Tibial artery (tissue), 4 donors: ENCODE measurements at regions not wholly inside any gene's neighbourhood (a gene's known extent, or its start where the extent isn't known, plus 50 kb on each side); places are given as distances from the start of the nearest gene placed in this dataset.
"Not testable (repeated sequence)": the region's sequence is repeated elsewhere in the genome, so short reads cannot be mapped to it uniquely, and the experiment has no call there.

ENCODE experiments used
- DNase-seq, 2 donors: peaks; one replicate each; pipeline ENCODE4 v3.0.0-alpha.2; 2019
- H3K27ac ChIP-seq, 2 donors: fragments of 200-600 bp; sonication (generic) in 1 of 2; 1 replicate in 1 of 2; 2 replicates in 1 of 2; pipeline ENCODE4 v1.5.1; 2018 to 2019; ENCODE audit warnings: mild to moderate bottlenecking in 1 of 2
- H3K27me3 ChIP-seq, 2 donors: fragments of 200-600 bp; sonication (generic) in 1 of 2; one replicate each; pipeline versions ENCODE4 v1.5.1 to v1.6.0; 2016 to 2019
- H3K36me3 ChIP-seq, 3 donors: fragments of 200-600 bp; sonication (generic) in 2 of 3; one replicate each; pipeline ENCODE4 v1.5.1; 2016 to 2019; ENCODE audit warnings: mild to moderate bottlenecking in 2 of 3
- H3K4me1 ChIP-seq, 4 donors: fragments of 200-600 bp; sonication (generic) in 2 of 4; 1 replicate in 3 of 4; 2 replicates in 1 of 4; pipeline ENCODE4 v1.5.1; 2016 to 2019
- H3K4me3 ChIP-seq, 2 donors: fragments of 200-600 bp; sonication (generic) in 1 of 2; 1 replicate in 1 of 2; 2 replicates in 1 of 2; pipeline ENCODE4 v1.5.1; 2018 to 2019; ENCODE audit warnings: mild to moderate bottlenecking in 2 of 2
- H3K9me3 ChIP-seq, 3 donors: fragments of 200-600 bp; sonication (generic) in 1 of 3; one replicate each; pipeline ENCODE4 v1.5.1; 2016 to 2019
- intact Hi-C: fragments of 100-400 bp; cut with DNase I; formaldehyde crosslinking; loops from one replicate; pipeline ENCODE4 v1.15.0; 2023; ENCODE audit warnings: low total_unique reads
- TF ChIP-seq, protein P1 (sequence below), 2 experiments: fragments of 200-600 bp in 1 of 2; fragments of 450-650 bp in 1 of 2; IDR thresholded peaks; one replicate each; pipeline ENCODE4 v1.5.1; 2017 to 2019; ENCODE audit warnings: antibody characterized with exemption in 2 of 2, mild to moderate bottlenecking in 1 of 2, moderate library complexity in 1 of 2

GRCh38 chr4:60485276-60485675 is 714.9 kb upstream of the ADGRL3 start:
- intact Hi-C loops: no loop called here
- H3K36me3 ChIP-seq: no peaks in the 10 kb centered on the region
- H3K4me3 ChIP-seq: no peak overlapping the region
- no peak for DNase-seq
- H3K9me3 ChIP-seq: no peaks in the 10 kb centered on the region
- H3K27me3 ChIP-seq: no peaks in the 10 kb centered on the region
- no peaks in the 10 kb centered on the region for H3K4me1 ChIP-seq
- no peak overlapping the region for H3K27ac ChIP-seq
- TF ChIP-seq, protein P1, sequence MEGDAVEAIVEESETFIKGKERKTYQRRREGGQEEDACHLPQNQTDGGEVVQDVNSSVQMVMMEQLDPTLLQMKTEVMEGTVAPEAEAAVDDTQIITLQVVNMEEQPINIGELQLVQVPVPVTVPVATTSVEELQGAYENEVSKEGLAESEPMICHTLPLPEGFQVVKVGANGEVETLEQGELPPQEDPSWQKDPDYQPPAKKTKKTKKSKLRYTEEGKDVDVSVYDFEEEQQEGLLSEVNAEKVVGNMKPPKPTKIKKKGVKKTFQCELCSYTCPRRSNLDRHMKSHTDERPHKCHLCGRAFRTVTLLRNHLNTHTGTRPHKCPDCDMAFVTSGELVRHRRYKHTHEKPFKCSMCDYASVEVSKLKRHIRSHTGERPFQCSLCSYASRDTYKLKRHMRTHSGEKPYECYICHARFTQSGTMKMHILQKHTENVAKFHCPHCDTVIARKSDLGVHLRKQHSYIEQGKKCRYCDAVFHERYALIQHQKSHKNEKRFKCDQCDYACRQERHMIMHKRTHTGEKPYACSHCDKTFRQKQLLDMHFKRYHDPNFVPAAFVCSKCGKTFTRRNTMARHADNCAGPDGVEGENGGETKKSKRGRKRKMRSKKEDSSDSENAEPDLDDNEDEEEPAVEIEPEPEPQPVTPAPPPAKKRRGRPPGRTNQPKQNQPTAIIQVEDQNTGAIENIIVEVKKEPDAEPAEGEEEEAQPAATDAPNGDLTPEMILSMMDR (IDR thresholded peaks at IDR 0.05): no peak

- H3K9me3 ChIP-seq, H3K4me1 ChIP-seq, H3K36me3 ChIP-seq, H3K27ac ChIP-seq, H3K27me3 ChIP-seq, H3K4me3 ChIP-seq, DNase-seq, intact Hi-C loops: not testable (repeated sequence)
These were observed 712.9 kb upstream of the ADGRL3 start for GRCh38 chr4:60487118-60487761.

DNA sequence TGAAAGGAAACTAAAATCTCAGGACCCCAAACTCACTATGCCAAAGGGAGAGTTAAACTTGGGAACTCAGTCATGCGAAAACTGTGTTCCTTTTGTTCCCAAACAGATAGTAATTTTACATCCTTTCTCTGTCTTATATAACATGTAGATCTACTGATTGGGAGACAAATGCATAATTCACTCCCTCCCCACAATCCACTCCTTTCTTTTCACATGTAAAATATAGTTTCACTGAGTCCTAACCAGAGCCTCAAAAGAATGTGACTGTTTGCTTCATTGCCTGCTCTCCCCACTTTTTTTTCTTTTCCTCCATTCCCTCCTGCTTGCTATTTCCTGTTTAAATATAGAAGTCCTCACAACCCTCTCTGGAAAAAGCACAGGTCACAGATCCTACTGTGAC is 699.3 kb upstream of the ADGRL3 start:
- DNase-seq: no peak
- H3K4me3 ChIP-seq: no peak overlapping the region
- no peaks in the 10 kb centered on the region for H3K36me3 ChIP-seq
- H3K9me3 ChIP-seq: no peaks in the 10 kb centered on the region
- peak overlapping the region; percentile 6 to 15 for H3K27ac ChIP-seq
- peaks cover 0 to 5% (median 3%) of the 10 kb centered on the region in 4 donors for H3K4me1 ChIP-seq
- intact Hi-C loops: no loop called here
- H3K27me3 ChIP-seq: no peaks in the 10 kb centered on the region
- TF ChIP-seq, protein P1 (IDR thresholded peaks at IDR 0.05): no peak

GRCh38 chr4:60502733-60503132 is 697.4 kb upstream of the ADGRL3 start:
- intact Hi-C loops: no loop called here
- Histone ChIP-seq H3K36me3 (no peaks in the 10 kb centered on the region), H3K27ac (no peak overlapping the region), H3K4me1 (peaks cover 0 to 6% (median 4%) of the 10 kb centered on the region in 4 donors), H3K4me3 (no peak overlapping the region), H3K9me3 (no peaks in the 10 kb centered on the region), H3K27me3 (no peaks in the 10 kb centered on the region)
- TF ChIP-seq, protein P1 (IDR thresholded peaks at IDR 0.05): no peak
- DNase-seq: no peak

DNA sequence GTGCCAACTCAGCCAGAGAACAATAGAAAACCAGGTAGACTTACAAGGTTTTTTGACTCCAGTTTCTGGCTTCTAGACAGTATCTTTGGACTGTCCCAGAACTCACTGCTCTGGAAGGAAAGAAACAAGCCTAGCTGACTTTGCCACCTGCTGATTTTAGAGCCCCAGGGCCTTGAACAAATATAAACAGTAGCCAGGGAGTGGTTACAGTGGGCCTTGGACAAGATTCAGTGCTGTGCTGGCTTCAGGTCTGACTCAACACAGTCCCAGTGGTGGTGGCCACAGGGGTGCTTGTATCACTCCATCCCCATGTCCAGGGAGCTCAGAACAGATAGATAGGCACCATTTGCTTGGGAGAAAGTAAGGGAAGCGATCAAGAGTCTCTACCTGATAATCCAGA is 694.1 kb upstream of the ADGRL3 start:
- no peaks in the 10 kb centered on the region for H3K9me3 ChIP-seq
- H3K4me1 ChIP-seq: peaks cover 0 to 10% (median 4%) of the 10 kb centered on the region in 4 donors
- intact Hi-C loops: no loop called here
- H3K27me3 ChIP-seq: no peaks in the 10 kb centered on the region
- H3K27ac ChIP-seq: no peak overlapping the region
- H3K4me3 ChIP-seq: no peak overlapping the region
- TF ChIP-seq, protein P1 (IDR thresholded peaks at IDR 0.05): no peak
- DNase-seq: no peak
- H3K36me3 ChIP-seq: no peaks in the 10 kb centered on the region

- intact Hi-C loops: no loop called here
- Histone ChIP-seq H3K4me1 (no peaks in the 10 kb centered on the region), H3K9me3 (no peaks in the 10 kb centered on the region), H3K36me3 (no peaks in the 10 kb centered on the region), H3K27me3 (no peaks in the 10 kb centered on the region), H3K27ac (no peak overlapping the region), H3K4me3 (no peak overlapping the region)
- DNase-seq: no peak
- TF ChIP-seq, protein P1 (IDR thresholded peaks at IDR 0.05): no peak
These were observed 677.9 kb upstream of the ADGRL3 start for GRCh38 chr4:60522265-60522664.
